ENCODE measurements at regions not wholly inside any gene's neighbourhood (a gene's known extent, or its start where the extent isn't known, plus 50 kb on each side); places are given as distances from the start of the nearest gene placed in this dataset.

DNA sequence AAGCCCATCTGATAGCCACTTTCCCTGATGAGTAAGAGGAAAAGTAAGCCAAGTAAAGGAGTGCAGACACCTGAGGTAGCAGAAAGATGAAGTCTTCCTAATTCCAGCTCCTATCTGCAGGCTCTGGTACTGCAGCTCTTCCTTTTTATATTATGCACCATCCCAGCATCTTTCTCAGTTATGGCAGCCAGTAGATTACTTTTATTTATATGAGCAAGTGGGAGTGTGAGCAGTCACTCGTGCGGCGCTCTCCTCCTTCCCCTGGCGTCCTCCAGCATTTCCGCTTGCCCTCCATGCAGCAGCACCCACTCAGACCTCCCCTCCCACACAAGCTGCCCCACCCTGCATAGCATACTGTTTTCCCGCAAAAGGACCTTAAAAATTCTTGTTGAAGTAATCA lies 465.9 kb upstream of the DPPA4 start:
- Histone ChIP-seq H3K27ac (ENCODE audit: low read length) (no peak overlapping the region), H3K9me3 (ENCODE audit: low read length) (no peaks in the 10 kb centered on the region), H3K36me3 (ENCODE audit: insufficient read depth, low read length) (no peaks in the 10 kb centered on the region), H3K4me3 (ENCODE audit: low read length) (no peak overlapping the region), H3K79me2 (replicated peaks; ENCODE audit: insufficient read depth, low read length) (no peaks in the 10 kb centered on the region), H3K27me3 (ENCODE audit: insufficient read depth, low read depth, low read length) (no peaks in the 10 kb centered on the region), H4K20me1 (ENCODE audit: insufficient read depth) (no peaks in the 10 kb centered on the region), H2AFZ (ENCODE audit: low read depth, low read length) (no peak overlapping the region), H3F3A (ENCODE audit: insufficient read depth, low read length, poor library complexity, severe bottlenecking) (no peaks in the 10 kb centered on the region), H3K4me2 (ENCODE audit: low read length) (no peak overlapping the region), H3K9ac (ENCODE audit: low read length) (no peak overlapping the region), H3K9me2 (ENCODE audit: insufficient read depth, low read length) (no peaks in the 10 kb centered on the region)
- no peak for TF ChIP-seq EP300 (conservative IDR thresholded peaks at IDR 0.05; ENCODE audit: poor library complexity, severe bottlenecking)
- TF ChIP-seq, protein P1, sequence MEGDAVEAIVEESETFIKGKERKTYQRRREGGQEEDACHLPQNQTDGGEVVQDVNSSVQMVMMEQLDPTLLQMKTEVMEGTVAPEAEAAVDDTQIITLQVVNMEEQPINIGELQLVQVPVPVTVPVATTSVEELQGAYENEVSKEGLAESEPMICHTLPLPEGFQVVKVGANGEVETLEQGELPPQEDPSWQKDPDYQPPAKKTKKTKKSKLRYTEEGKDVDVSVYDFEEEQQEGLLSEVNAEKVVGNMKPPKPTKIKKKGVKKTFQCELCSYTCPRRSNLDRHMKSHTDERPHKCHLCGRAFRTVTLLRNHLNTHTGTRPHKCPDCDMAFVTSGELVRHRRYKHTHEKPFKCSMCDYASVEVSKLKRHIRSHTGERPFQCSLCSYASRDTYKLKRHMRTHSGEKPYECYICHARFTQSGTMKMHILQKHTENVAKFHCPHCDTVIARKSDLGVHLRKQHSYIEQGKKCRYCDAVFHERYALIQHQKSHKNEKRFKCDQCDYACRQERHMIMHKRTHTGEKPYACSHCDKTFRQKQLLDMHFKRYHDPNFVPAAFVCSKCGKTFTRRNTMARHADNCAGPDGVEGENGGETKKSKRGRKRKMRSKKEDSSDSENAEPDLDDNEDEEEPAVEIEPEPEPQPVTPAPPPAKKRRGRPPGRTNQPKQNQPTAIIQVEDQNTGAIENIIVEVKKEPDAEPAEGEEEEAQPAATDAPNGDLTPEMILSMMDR (IDR thresholded peaks at IDR 0.05; ENCODE audit: poor library complexity, severe bottlenecking): no peak
- TF ChIP-seq, protein P2, sequence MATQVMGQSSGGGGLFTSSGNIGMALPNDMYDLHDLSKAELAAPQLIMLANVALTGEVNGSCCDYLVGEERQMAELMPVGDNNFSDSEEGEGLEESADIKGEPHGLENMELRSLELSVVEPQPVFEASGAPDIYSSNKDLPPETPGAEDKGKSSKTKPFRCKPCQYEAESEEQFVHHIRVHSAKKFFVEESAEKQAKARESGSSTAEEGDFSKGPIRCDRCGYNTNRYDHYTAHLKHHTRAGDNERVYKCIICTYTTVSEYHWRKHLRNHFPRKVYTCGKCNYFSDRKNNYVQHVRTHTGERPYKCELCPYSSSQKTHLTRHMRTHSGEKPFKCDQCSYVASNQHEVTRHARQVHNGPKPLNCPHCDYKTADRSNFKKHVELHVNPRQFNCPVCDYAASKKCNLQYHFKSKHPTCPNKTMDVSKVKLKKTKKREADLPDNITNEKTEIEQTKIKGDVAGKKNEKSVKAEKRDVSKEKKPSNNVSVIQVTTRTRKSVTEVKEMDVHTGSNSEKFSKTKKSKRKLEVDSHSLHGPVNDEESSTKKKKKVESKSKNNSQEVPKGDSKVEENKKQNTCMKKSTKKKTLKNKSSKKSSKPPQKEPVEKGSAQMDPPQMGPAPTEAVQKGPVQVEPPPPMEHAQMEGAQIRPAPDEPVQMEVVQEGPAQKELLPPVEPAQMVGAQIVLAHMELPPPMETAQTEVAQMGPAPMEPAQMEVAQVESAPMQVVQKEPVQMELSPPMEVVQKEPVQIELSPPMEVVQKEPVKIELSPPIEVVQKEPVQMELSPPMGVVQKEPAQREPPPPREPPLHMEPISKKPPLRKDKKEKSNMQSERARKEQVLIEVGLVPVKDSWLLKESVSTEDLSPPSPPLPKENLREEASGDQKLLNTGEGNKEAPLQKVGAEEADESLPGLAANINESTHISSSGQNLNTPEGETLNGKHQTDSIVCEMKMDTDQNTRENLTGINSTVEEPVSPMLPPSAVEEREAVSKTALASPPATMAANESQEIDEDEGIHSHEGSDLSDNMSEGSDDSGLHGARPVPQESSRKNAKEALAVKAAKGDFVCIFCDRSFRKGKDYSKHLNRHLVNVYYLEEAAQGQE (IDR thresholded peaks at IDR 0.05; ENCODE audit: borderline replicate concordance): no peak
- no peak for TF ChIP-seq POLR2AphosphoS5 (IDR thresholded peaks at IDR 0.05)
- no peak for TF ChIP-seq RAD21 (conservative IDR thresholded peaks at IDR 0.05)
- no peak for TF ChIP-seq SMC3 (conservative IDR thresholded peaks at IDR 0.05; ENCODE audit: poor library complexity)
- no peak for TF ChIP-seq EZH2 (IDR thresholded peaks at IDR 0.05; ENCODE audit: borderline replicate concordance, insufficient read depth, low read length, poor library complexity, severe bottlenecking)
- no peak for TF ChIP-seq TAF1 (IDR thresholded peaks at IDR 0.05; ENCODE audit: low read depth)
- no peak for TF ChIP-seq MXI1 (conservative IDR thresholded peaks at IDR 0.05; ENCODE audit: poor library complexity, severe bottlenecking)

DNA sequence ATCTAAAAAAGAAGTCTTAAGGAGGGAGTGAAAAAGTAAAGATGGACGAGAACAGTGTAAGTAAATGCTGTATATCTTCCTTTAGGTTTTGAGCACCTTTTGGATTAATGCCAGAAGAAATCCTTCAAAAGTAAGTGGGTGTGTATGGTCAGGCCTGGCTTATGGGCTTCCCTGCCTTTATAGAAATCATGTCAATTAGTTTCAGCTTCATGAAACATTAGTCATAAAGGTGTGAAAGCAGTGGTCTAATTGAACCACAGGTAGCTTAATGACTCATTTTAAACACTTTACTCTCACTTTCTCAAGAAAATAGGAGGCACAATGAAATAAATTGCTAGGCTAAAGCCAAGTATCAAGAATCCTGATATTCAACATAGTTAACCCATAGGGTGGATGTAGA lies 467.4 kb upstream of the DPPA4 start:
- Histone ChIP-seq H3K36me3 (ENCODE audit: insufficient read depth, low read length) (no peaks in the 10 kb centered on the region), H3K9ac (ENCODE audit: low read length) (no peak overlapping the region), H3F3A (ENCODE audit: insufficient read depth, low read length, poor library complexity, severe bottlenecking) (no peaks in the 10 kb centered on the region), H3K79me2 (replicated peaks; ENCODE audit: insufficient read depth, low read length) (no peaks in the 10 kb centered on the region), H3K9me2 (ENCODE audit: insufficient read depth, low read length) (no peaks in the 10 kb centered on the region), H3K4me3 (ENCODE audit: low read length) (no peak overlapping the region), H4K20me1 (ENCODE audit: insufficient read depth) (no peaks in the 10 kb centered on the region), H3K9me3 (ENCODE audit: low read length) (no peaks in the 10 kb centered on the region), H3K27ac (ENCODE audit: low read length) (no peak overlapping the region), H2AFZ (ENCODE audit: low read depth, low read length) (no peak overlapping the region), H3K4me2 (ENCODE audit: low read length) (no peak overlapping the region), H3K27me3 (ENCODE audit: insufficient read depth, low read depth, low read length) (no peaks in the 10 kb centered on the region)
- TF ChIP-seq EZH2 (IDR thresholded peaks at IDR 0.05; ENCODE audit: borderline replicate concordance, insufficient read depth, low read length, poor library complexity, severe bottlenecking) (no peak), SMC3 (conservative IDR thresholded peaks at IDR 0.05; ENCODE audit: poor library complexity) (no peak)

DNA sequence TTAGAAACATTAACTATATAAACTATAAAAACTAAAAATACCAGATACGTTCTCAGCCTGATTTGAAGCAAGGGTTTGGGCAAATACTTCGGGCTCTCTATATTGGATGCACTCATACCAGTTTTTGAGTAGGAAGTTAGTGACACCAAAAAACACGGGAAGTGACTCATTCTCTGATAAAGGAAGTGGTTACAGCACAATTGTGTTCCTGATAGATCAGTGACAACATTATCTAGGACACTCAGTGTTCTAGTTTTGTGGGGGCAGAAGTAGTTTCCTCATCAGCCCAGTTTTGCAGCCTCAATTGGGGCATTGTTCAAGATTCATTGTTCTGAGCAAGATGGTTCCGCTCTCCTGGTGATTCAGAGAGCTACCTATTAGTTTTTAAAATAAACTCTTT lies 469.6 kb upstream of the DPPA4 start:
- H2AFZ ChIP-seq (ENCODE audit: low read depth, low read length): no peak overlapping the region

More for the DNA sequence above, 469.6 kb upstream of the DPPA4 start:
- Histone ChIP-seq H3K36me3 (ENCODE audit: insufficient read depth, low read length) (no peaks in the 10 kb centered on the region), H3K9me3 (ENCODE audit: low read length) (no peaks in the 10 kb centered on the region), H3K9ac (ENCODE audit: low read length) (no peak overlapping the region), H3K27me3 (ENCODE audit: insufficient read depth, low read depth, low read length) (no peaks in the 10 kb centered on the region), H3K4me3 (ENCODE audit: low read length) (no peak overlapping the region), H3K9me2 (ENCODE audit: insufficient read depth, low read length) (no peaks in the 10 kb centered on the region), H3K27ac (ENCODE audit: low read length) (no peak overlapping the region), H3F3A (ENCODE audit: insufficient read depth, low read length, poor library complexity, severe bottlenecking) (no peaks in the 10 kb centered on the region), H3K79me2 (replicated peaks; ENCODE audit: insufficient read depth, low read length) (no peaks in the 10 kb centered on the region), H3K4me2 (ENCODE audit: low read length) (no peak overlapping the region), H4K20me1 (ENCODE audit: insufficient read depth) (no peaks in the 10 kb centered on the region)
- no peak for TF ChIP-seq TAF1 (IDR thresholded peaks at IDR 0.05; ENCODE audit: low read depth)
- TF ChIP-seq, protein P2 (IDR thresholded peaks at IDR 0.05; ENCODE audit: borderline replicate concordance): no peak
- TF ChIP-seq, protein P1 (IDR thresholded peaks at IDR 0.05; ENCODE audit: poor library complexity, severe bottlenecking): no peak
- no peak for TF ChIP-seq POLR2AphosphoS5 (IDR thresholded peaks at IDR 0.05)
- no peak for TF ChIP-seq RAD21 (conservative IDR thresholded peaks at IDR 0.05)
- no peak for TF ChIP-seq EZH2 (IDR thresholded peaks at IDR 0.05; ENCODE audit: borderline replicate concordance, insufficient read depth, low read length, poor library complexity, severe bottlenecking)
- TF ChIP-seq SMC3 (conservative IDR thresholded peaks at IDR 0.05; ENCODE audit: poor library complexity): no peak
- TF ChIP-seq MXI1 (conservative IDR thresholded peaks at IDR 0.05; ENCODE audit: poor library complexity, severe bottlenecking): no peak
- no peak for TF ChIP-seq EP300 (conservative IDR thresholded peaks at IDR 0.05; ENCODE audit: poor library complexity, severe bottlenecking)
